H1 (cell line): ENCODE measurements at regions not wholly inside any gene's neighbourhood (a gene's known extent, or its start where the extent isn't known, plus 50 kb on each side); places are given as distances from the start of the nearest gene placed in this dataset.

ENCODE experiments used
- BRCA1 ChIP-seq: IDR thresholded peaks from 2 replicates; pipeline ENCODE4 v1.6.1; 2012; ENCODE audit warnings: low read depth, low read length, improper control_type of control experiment
- CTCF ChIP-seq, 3 experiments: IDR thresholded peaks; 1 replicate in 2 of 3; 2 replicates in 1 of 3; pipeline versions ENCODE4 v1.5.1 to v1.6.1; 2011; ENCODE audit warnings: low read length in 3 of 3, mild to moderate bottlenecking in 3 of 3, inconsistent platforms in 2 of 3, low read depth in 1 of 3, moderate library complexity in 1 of 3; ENCODE audit not compliant: insufficient read depth in 1 of 3; ENCODE audit errors: control extremely low read depth in 1 of 3
- FOSL1 ChIP-seq: IDR thresholded peaks from 2 replicates; pipeline ENCODE4 v1.6.1; 2011; ENCODE audit warnings: mild to moderate bottlenecking, low read depth, low read length, moderate library complexity; ENCODE audit not compliant: insufficient read depth
- JUN ChIP-seq: IDR thresholded peaks from 2 replicates; pipeline ENCODE4 v1.6.1; 2011; ENCODE audit warnings: low read depth, mild to moderate bottlenecking, improper control_type of control experiment, low read length
- SIX5 ChIP-seq: IDR thresholded peaks from 2 replicates; pipeline ENCODE4 v1.6.1; 2011; ENCODE audit warnings: mild to moderate bottlenecking, low read depth, low read length
- SP2 ChIP-seq: IDR thresholded peaks from 2 replicates; pipeline ENCODE4 v1.6.1; 2012; ENCODE audit warnings: mild to moderate bottlenecking, low read length, inconsistent platforms
- TEAD4 ChIP-seq: IDR thresholded peaks from 2 replicates; pipeline ENCODE4 v1.6.1; 2012; ENCODE audit warnings: low read depth, low read length, inconsistent platforms, mixed read lengths
- USF2 ChIP-seq: IDR thresholded peaks from 2 replicates; pipeline ENCODE4 v1.6.1; 2011; ENCODE audit warnings: low read length, improper control_type of control experiment

DNA sequence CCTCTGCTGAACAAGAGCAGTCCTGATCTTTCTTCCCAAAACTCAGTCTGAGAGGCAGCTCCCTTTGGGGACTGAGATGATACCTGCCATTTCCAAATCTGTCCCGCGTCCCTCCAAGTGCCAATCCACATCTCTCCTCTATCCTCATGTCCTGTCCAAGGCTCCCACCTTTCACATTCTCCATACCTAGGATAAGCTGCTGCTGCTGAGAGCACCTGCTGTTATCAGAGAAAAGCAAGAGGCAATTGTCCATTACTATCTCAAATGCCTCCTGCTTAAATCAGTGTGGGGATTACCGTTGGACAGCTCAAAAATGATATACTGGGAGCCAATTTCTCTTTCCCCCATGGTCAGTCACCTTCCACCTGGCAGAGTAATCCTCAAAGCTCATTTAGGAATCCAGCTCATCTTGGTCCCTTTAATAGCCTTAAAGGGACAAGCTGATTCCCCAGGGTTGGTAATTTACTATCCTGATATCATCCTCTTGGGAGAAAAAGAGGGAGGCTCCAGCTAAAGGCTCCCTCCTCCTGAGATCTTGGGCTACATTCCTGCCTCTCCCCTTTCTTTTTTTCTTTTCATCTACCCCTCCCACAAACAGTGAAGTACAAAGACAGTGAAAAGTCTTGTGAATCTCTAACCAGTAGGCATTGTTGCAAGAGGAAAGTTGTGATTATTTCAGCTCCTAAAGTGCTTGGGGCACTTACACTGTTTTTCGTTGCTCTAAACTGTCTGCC lies 278.1 kb upstream of the CAMK1G start:
- no peak for TF ChIP-seq TEAD4
- TF ChIP-seq USF2: no peak
- no peak for TF ChIP-seq FOSL1
- TF ChIP-seq CTCF (IDR thresholded peaks at IDR 0.05; ENCODE audit: control extremely low read depth in 1 of 3, insufficient read depth in 1 of 3, low read depth in 1 of 3, low read length in 3 of 3): no peak
- no peak for TF ChIP-seq SIX5
- no peak for TF ChIP-seq JUN
- TF ChIP-seq BRCA1: no peak
- TF ChIP-seq SP2: no peak
